Kidney tubule cell (primary cell): ENCODE measurements at regions not wholly inside any gene's neighbourhood (a gene's known extent, or its start where the extent isn't known, plus 50 kb on each side); places are given as distances from the start of the nearest gene placed in this dataset.
A peak's percentile ranks its signal among the peaks of the same experiment; 100 is the strongest.
"Not testable (repeated sequence)": the region's sequence is repeated elsewhere in the genome, so short reads cannot be mapped to it uniquely, and the experiment has no call there.

Experiments
- DNase-seq: peaks from one replicate; pipeline ENCODE4 v3.0.0-alpha.2; 2018; ENCODE audit warnings: low spot score

- DNase-seq = no peak
Measured at GRCh38 chr13:84864341-84864740, 934.9 kb downstream of the SLITRK6 start.

- DNase-seq = no peak
Measured at GRCh38 chr13:84847107-84847506, 952.1 kb downstream of the SLITRK6 start.

GRCh38 chr13:84845907-84846619 is 953.2 kb downstream of the SLITRK6 start:
- no peak for DNase-seq

- DNase-seq = peak; percentile 27
Measured at GRCh38 chr13:84844473-84844872, 954.7 kb downstream of the SLITRK6 start.

GRCh38 chr13:84843368-84843767 is 955.9 kb downstream of the SLITRK6 start:
- DNase-seq = no peak

- no peak for DNase-seq
Measured at GRCh38 chr13:84834201-84834600, 951.9 kb upstream of the SLITRK1 start.

GRCh38 chr13:84831666-84832657 is 949.7 kb upstream of the SLITRK1 start:
- no peak for DNase-seq

GRCh38 chr13:84823528-84823927 is 941.3 kb upstream of the SLITRK1 start:
- DNase-seq = no peak

- no peak for DNase-seq
Measured at GRCh38 chr13:84821261-84821660, 939.0 kb upstream of the SLITRK1 start.

GRCh38 chr13:84816567-84817105 is 934.4 kb upstream of the SLITRK1 start:
- no peak for DNase-seq

GRCh38 chr13:84812789-84813188 is 930.5 kb upstream of the SLITRK1 start:
- no peak for DNase-seq

GRCh38 chr13:84812078-84812477 is 929.8 kb upstream of the SLITRK1 start:
- DNase-seq = no peak

GRCh38 chr13:84810781-84811180 is 928.5 kb upstream of the SLITRK1 start:
- no peak for DNase-seq

GRCh38 chr13:84802073-84802472 is 919.8 kb upstream of the SLITRK1 start:
- no peak for DNase-seq

GRCh38 chr13:84784443-84785153 is 902.3 kb upstream of the SLITRK1 start:
- DNase-seq = no peak

GRCh38 chr13:84777316-84777715 is 895.0 kb upstream of the SLITRK1 start:
- no peak for DNase-seq

- DNase-seq = no peak
Measured at GRCh38 chr13:84776593-84776992, 894.3 kb upstream of the SLITRK1 start.

GRCh38 chr13:84775920-84776319 is 893.6 kb upstream of the SLITRK1 start:
- not testable (repeated sequence) for DNase-seq

GRCh38 chr13:84774111-84774510 is 891.8 kb upstream of the SLITRK1 start:
- DNase-seq = no peak

GRCh38 chr13:84760956-84761355 is 878.7 kb upstream of the SLITRK1 start:
- DNase-seq = no peak

- DNase-seq = no peak
Measured at GRCh38 chr13:84749126-84749525, 866.9 kb upstream of the SLITRK1 start.

- no peak for DNase-seq
Measured at GRCh38 chr13:84745051-84745551, 862.8 kb upstream of the SLITRK1 start.
